ENCODE measurements at regions not wholly inside any gene's neighbourhood (a gene's known extent, or its start where the extent isn't known, plus 50 kb on each side); places are given as distances from the start of the nearest gene placed in this dataset.
"Not testable (repeated sequence)": the region's sequence is repeated elsewhere in the genome, so short reads cannot be mapped to it uniquely, and the experiment has no call there.

DNA sequence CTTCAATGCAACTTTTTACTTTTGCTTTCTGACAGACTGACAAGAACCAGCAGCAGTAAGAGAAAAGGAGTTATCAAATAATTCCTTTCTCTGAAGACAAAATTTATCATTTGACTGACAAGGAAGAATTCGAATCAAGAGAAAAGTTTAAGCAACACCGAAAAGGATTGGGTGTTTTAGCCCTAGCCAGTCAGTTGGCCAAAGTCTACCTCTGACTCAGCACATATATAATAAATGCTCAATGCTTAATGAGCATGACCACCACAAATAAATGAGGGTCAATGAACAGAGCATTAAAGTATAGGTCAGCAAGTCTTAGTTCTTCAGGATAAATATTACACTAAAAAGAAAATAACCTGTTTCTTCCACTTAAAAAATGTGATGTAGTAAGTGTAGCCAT, 1603.5 kb upstream of the C9orf72 start:
- H2AFZ ChIP-seq (ENCODE audit: control insufficient read depth, low read length): no peak overlapping the region
- H3K27ac ChIP-seq (ENCODE audit: control insufficient read depth, insufficient read depth, low read length): no peak overlapping the region
- no peaks in the 10 kb centered on the region for H3K4me1 ChIP-seq (ENCODE audit: control insufficient read depth, extremely low read depth, insufficient read depth, low read length)
- no peaks in the 10 kb centered on the region for H3K9me3 ChIP-seq (ENCODE audit: control insufficient read depth, low read depth, low read length)
- FAIRE-seq: no peak
- dilution Hi-C loops (cut with MboI; ENCODE audit: extremely low pct_ligation_motif_present, low sequenced_read_pairs): no loop called here
- H3K9ac ChIP-seq (ENCODE audit: control insufficient read depth, extremely low read depth, insufficient read depth, low read length): no peak overlapping the region
- no peak overlapping the region for H3K4me2 ChIP-seq (ENCODE audit: control insufficient read depth, extremely low read depth, insufficient read depth, low read depth, low read length)
- no peaks in the 10 kb centered on the region for H3K36me3 ChIP-seq (ENCODE audit: control insufficient read depth in 2 of 2, extremely low read depth in 1 of 2, insufficient read depth in 2 of 2, low read length in 2 of 2)
- H3K79me2 ChIP-seq (ENCODE audit: control insufficient read depth, insufficient read depth, low read length): no peaks in the 10 kb centered on the region
- H4K20me1 ChIP-seq (ENCODE audit: control insufficient read depth, extremely low read depth, insufficient read depth, low read length): no peaks in the 10 kb centered on the region
- no peak overlapping the region for H3K4me3 ChIP-seq (ENCODE audit: control insufficient read depth in 2 of 3, extremely low read depth in 1 of 3, insufficient read depth in 2 of 3, low read depth in 1 of 3, low read length in 3 of 3)
- TF ChIP-seq, protein P1, sequence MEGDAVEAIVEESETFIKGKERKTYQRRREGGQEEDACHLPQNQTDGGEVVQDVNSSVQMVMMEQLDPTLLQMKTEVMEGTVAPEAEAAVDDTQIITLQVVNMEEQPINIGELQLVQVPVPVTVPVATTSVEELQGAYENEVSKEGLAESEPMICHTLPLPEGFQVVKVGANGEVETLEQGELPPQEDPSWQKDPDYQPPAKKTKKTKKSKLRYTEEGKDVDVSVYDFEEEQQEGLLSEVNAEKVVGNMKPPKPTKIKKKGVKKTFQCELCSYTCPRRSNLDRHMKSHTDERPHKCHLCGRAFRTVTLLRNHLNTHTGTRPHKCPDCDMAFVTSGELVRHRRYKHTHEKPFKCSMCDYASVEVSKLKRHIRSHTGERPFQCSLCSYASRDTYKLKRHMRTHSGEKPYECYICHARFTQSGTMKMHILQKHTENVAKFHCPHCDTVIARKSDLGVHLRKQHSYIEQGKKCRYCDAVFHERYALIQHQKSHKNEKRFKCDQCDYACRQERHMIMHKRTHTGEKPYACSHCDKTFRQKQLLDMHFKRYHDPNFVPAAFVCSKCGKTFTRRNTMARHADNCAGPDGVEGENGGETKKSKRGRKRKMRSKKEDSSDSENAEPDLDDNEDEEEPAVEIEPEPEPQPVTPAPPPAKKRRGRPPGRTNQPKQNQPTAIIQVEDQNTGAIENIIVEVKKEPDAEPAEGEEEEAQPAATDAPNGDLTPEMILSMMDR (optimal IDR thresholded peaks at IDR 0.05 in 1 of 3, IDR thresholded peaks at IDR 0.05 in 1 of 3, conservative IDR thresholded peaks at IDR 0.05 in 1 of 3; ENCODE audit: extremely low read depth in 1 of 3, insufficient read depth in 2 of 3, low read length in 3 of 3): no peak
- no peak for TF ChIP-seq EZH2 (IDR thresholded peaks at IDR 0.05; ENCODE audit: low read length)
- H3K27me3 ChIP-seq (ENCODE audit: control insufficient read depth, extremely low read depth, insufficient read depth, low read length): no peaks in the 10 kb centered on the region
- H3K9me1 ChIP-seq (ENCODE audit: control insufficient read depth, extremely low read depth, insufficient read depth, low read length): no peaks in the 10 kb centered on the region
- DNase-seq (ENCODE audit: low read depth, low spot score): no peak

DNA sequence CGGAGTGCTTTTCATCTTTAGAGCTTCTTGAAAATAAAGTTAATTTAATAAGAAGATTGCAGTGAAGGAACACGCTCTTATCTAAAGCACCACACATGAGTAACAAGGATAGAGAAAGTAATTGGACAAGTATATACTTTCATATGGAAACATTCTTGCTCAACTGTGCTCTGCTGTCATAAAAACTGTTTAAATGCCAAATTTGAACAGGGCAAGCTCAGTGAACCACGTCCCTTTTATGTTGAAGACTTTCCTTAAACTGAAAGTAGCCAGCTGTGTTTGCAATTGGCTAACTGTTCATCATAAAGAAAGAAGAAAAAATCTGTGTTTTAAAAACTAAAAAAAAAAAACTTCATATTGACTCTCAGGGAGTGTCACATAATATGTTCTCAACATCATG, 1610.7 kb upstream of the C9orf72 start:
- Histone ChIP-seq H3K9me3 (ENCODE audit: control insufficient read depth, low read depth, low read length) (no peaks in the 10 kb centered on the region), H3K79me2 (ENCODE audit: control insufficient read depth, insufficient read depth, low read length) (no peaks in the 10 kb centered on the region), H3K4me2 (ENCODE audit: control insufficient read depth, extremely low read depth, insufficient read depth, low read depth, low read length) (no peak overlapping the region), H3K9me1 (ENCODE audit: control insufficient read depth, extremely low read depth, insufficient read depth, low read length) (no peaks in the 10 kb centered on the region), H4K20me1 (ENCODE audit: control insufficient read depth, extremely low read depth, insufficient read depth, low read length) (no peaks in the 10 kb centered on the region), H3K27me3 (ENCODE audit: control insufficient read depth, extremely low read depth, insufficient read depth, low read length) (no peaks in the 10 kb centered on the region), H2AFZ (ENCODE audit: control insufficient read depth, low read length) (no peak overlapping the region), H3K4me3 (ENCODE audit: control insufficient read depth in 2 of 3, extremely low read depth in 1 of 3, insufficient read depth in 2 of 3, low read depth in 1 of 3, low read length in 3 of 3) (no peak overlapping the region), H3K4me1 (ENCODE audit: control insufficient read depth, extremely low read depth, insufficient read depth, low read length) (no peaks in the 10 kb centered on the region), H3K9ac (ENCODE audit: control insufficient read depth, extremely low read depth, insufficient read depth, low read length) (no peak overlapping the region), H3K36me3 (ENCODE audit: control insufficient read depth in 2 of 2, extremely low read depth in 1 of 2, insufficient read depth in 2 of 2, low read length in 2 of 2) (no peaks in the 10 kb centered on the region), H3K27ac (ENCODE audit: control insufficient read depth, insufficient read depth, low read length) (no peak overlapping the region)
- DNase-seq (ENCODE audit: low read depth, low spot score): no peak
- FAIRE-seq: no peak
- dilution Hi-C loops (cut with MboI; ENCODE audit: extremely low pct_ligation_motif_present, low sequenced_read_pairs): no loop called here
- TF ChIP-seq, protein P1 (optimal IDR thresholded peaks at IDR 0.05 in 1 of 3, IDR thresholded peaks at IDR 0.05 in 1 of 3, conservative IDR thresholded peaks at IDR 0.05 in 1 of 3; ENCODE audit: extremely low read depth in 1 of 3, insufficient read depth in 2 of 3, low read length in 3 of 3): no peak
- TF ChIP-seq EZH2 (IDR thresholded peaks at IDR 0.05; ENCODE audit: low read length): no peak

DNA sequence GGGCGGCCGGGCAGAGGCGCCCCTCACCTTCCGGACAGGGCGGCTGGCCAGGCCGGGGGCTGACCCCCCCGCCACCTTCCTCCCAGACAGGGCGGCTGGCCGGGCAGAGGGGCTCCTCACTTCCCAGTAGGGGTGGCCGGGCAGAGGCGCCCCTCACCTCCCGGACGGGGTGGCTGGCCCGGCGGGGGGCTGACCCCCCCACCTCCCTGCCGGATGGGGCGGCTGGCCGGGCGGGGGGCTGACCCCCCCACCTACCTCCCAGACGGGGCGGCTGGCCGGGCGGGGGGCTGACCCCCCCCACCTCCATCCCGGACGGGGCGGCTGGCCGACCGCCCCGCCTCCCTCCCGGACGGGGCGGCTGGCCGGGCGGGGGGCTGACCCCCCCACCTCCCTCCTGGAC, 1615.5 kb upstream of the C9orf72 start:
- H3K4me1 ChIP-seq (ENCODE audit: control insufficient read depth, extremely low read depth, insufficient read depth, low read length); H3K27ac ChIP-seq (ENCODE audit: control insufficient read depth, insufficient read depth, low read length); H3K4me2 ChIP-seq (ENCODE audit: control insufficient read depth, extremely low read depth, insufficient read depth, low read depth, low read length); H3K36me3 ChIP-seq (ENCODE audit: control insufficient read depth in 2 of 2, extremely low read depth in 1 of 2, insufficient read depth in 2 of 2, low read length in 2 of 2); H3K4me3 ChIP-seq (ENCODE audit: control insufficient read depth in 2 of 3, extremely low read depth in 1 of 3, insufficient read depth in 2 of 3, low read depth in 1 of 3, low read length in 3 of 3); H3K9me3 ChIP-seq (ENCODE audit: control insufficient read depth, low read depth, low read length); DNase-seq (ENCODE audit: low read depth, low spot score); H3K9ac ChIP-seq (ENCODE audit: control insufficient read depth, extremely low read depth, insufficient read depth, low read length); H4K20me1 ChIP-seq (ENCODE audit: control insufficient read depth, extremely low read depth, insufficient read depth, low read length); H3K27me3 ChIP-seq (ENCODE audit: control insufficient read depth, extremely low read depth, insufficient read depth, low read length); H2AFZ ChIP-seq (ENCODE audit: control insufficient read depth, low read length); H3K9me1 ChIP-seq (ENCODE audit: control insufficient read depth, extremely low read depth, insufficient read depth, low read length); dilution Hi-C loops (cut with MboI; ENCODE audit: extremely low pct_ligation_motif_present, low sequenced_read_pairs); H3K79me2 ChIP-seq (ENCODE audit: control insufficient read depth, insufficient read depth, low read length); FAIRE-seq: not testable (repeated sequence)

DNA sequence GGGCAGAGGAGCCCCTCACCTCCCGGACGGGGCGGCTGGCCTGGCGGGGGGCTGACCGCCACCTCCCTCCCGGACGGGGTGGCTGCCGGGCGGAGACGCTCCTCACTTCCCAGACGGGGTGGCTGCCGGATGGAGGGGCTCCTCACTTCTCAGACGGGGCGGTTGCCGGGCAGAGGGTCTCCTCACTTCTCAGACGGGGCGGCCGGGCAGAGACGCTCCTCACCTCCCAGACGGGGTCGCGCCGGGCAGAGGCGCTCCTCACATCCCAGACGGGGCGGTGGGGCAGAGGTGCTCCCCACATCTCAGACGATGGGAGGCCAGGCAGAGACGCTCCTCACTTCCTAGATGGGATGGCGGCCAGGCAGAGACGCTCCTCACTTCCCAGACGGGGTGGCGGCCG, 1615.9 kb upstream of the C9orf72 start:
- H3K27ac ChIP-seq (ENCODE audit: control insufficient read depth, insufficient read depth, low read length); H4K20me1 ChIP-seq (ENCODE audit: control insufficient read depth, extremely low read depth, insufficient read depth, low read length); H3K4me1 ChIP-seq (ENCODE audit: control insufficient read depth, extremely low read depth, insufficient read depth, low read length); FAIRE-seq; H3K79me2 ChIP-seq (ENCODE audit: control insufficient read depth, insufficient read depth, low read length); DNase-seq (ENCODE audit: low read depth, low spot score); H3K4me3 ChIP-seq (ENCODE audit: control insufficient read depth in 2 of 3, extremely low read depth in 1 of 3, insufficient read depth in 2 of 3, low read depth in 1 of 3, low read length in 3 of 3); H3K4me2 ChIP-seq (ENCODE audit: control insufficient read depth, extremely low read depth, insufficient read depth, low read depth, low read length); H3K9me3 ChIP-seq (ENCODE audit: control insufficient read depth, low read depth, low read length); H3K9ac ChIP-seq (ENCODE audit: control insufficient read depth, extremely low read depth, insufficient read depth, low read length); H3K9me1 ChIP-seq (ENCODE audit: control insufficient read depth, extremely low read depth, insufficient read depth, low read length); H3K36me3 ChIP-seq (ENCODE audit: control insufficient read depth in 2 of 2, extremely low read depth in 1 of 2, insufficient read depth in 2 of 2, low read length in 2 of 2); H2AFZ ChIP-seq (ENCODE audit: control insufficient read depth, low read length); H3K27me3 ChIP-seq (ENCODE audit: control insufficient read depth, extremely low read depth, insufficient read depth, low read length); dilution Hi-C loops (cut with MboI; ENCODE audit: extremely low pct_ligation_motif_present, low sequenced_read_pairs): not testable (repeated sequence)

Data from keratinocyte (primary cell).